AG08396 (cell line): ENCODE measurements at regions not wholly inside any gene's neighbourhood (a gene's known extent, or its start where the extent isn't known, plus 50 kb on each side); places are given as distances from the start of the nearest gene placed in this dataset.
"Not testable (repeated sequence)": the region's sequence is repeated elsewhere in the genome, so short reads cannot be mapped to it uniquely, and the experiment has no call there.

Source experiments
- DNase-seq: peaks from one replicate; pipeline ENCODE4 v3.0.0; 2012; ENCODE audit warnings: low spot score, mixed read lengths

DNA sequence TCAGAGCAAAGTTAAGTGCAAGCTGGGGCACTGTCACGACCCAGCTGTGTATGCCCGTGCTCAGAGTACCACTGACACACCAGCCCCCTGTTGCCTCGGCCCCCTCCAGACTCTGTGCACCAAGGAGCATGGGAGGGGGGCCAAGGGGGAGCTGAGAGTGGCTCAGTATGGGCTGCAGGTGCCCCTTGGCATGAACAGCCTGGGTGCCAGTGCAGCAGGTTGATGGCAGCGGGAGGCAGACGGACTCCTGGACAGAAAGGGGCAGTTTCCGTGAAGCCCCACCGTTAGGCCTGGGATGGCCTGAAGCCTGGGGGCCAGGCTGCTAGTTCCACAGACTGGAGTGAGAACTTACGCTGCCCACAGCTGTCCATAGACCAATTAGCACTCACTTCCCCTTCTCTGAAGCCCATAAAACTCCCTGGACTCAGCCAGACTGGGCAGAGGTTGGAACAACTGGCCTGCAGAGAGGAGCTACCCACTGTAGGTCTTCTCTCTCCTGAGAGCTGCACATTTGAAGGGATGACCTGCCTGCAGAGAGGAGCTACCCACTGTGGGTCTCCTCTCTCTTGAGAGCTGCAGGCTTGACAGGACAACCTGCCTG lies 182.8 kb downstream of the DEPDC1B start:
- DNase-seq, result no peak

GRCh38 chr5:60516688-60517087 lies 183.3 kb downstream of the DEPDC1B start:
- no peak for DNase-seq

DNA sequence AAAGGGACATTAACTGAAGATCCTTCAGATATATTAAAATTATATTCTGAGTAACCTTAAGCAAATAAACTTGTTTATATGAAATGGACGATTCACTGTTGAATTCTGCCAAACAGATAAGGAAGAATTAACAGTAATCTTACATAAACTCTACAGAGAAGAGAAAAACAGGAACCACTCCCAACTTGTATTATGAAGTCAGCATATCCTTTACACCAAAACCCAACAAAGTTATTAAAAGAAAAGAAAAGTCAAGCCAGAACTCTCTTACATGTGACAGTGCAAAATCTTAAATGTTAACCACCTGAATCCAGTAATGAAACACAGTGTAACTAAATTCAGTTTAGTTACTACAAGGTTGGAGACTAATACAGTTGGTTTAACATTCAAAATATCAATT lies 185.8 kb downstream of the DEPDC1B start:
- DNase-seq, result no peak

- DNase-seq, result no peak
Observed at GRCh38 chr5:60512117-60512516, 187.8 kb downstream of the DEPDC1B start.

GRCh38 chr5:60510663-60511062 lies 189.3 kb downstream of the DEPDC1B start:
- DNase-seq, result no peak

- DNase-seq, result no peak
Observed at GRCh38 chr5:60510049-60510448, 189.9 kb downstream of the DEPDC1B start.

- DNase-seq, result no peak
Observed at GRCh38 chr5:60509519-60509918, 190.4 kb downstream of the DEPDC1B start.

- no peak for DNase-seq
Observed at GRCh38 chr5:60507687-60508086, 192.3 kb downstream of the DEPDC1B start.

GRCh38 chr5:60505373-60506171 lies 194.4 kb downstream of the DEPDC1B start:
- no peak for DNase-seq

- no peak for DNase-seq
Observed at GRCh38 chr5:60504342-60504741, 195.6 kb downstream of the DEPDC1B start.

DNA sequence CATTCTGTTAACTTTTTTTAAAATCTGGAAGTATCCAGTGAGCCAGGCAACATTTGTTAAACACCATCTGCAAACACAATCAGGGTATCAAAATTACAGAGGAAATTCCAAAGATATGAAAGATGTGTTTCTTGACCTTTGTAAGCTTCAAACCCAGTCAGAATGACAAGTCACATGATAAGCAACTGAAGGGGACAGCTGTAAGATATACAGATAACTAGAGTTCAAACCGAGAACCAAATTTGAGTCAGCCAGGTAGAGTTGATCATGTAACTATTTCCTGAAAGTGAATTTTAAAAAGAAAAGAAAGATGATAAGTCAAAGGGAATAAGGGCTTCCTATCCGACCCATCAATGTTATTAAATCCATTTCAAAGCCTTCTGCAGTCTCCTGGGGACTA lies 196.2 kb downstream of the DEPDC1B start:
- DNase-seq, result no peak

DNA sequence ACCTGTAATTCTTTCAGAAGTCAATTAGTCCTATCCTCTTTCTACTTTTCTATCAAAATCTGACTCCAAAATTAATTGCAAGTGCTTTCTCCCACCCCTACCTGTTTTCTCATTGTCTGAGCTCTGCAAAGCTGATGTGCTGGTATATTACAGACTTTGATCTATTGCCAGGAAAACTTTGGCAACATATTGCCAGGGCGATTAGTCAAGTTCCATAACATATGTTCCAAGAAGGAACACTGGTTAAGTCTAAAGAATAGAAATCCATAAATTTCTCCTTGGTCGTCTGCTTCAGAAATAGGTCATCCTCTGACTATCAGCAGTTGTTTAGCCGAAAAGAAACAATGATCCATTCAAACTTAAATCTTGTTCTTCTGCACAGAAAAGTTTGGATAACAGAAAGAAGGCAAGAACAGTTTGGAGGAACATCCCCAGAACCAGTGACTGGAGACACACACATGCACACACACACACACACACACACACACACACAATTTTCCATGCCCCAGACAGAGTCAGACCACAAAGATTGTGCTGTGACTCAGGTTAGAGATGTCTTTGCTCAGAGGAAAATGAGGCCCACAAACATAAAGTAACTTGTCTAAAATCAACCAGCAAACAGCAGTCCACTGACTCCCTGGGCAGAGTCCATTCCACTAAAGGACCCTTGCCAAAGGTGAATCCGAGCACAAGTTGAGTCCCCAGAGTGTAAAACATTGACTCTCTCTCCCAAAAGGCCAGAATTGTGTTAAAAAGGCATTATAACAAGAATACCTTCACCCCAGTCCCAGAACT lies 202.1 kb downstream of the DEPDC1B start:
- DNase-seq, result no peak

- no peak for DNase-seq
Observed at GRCh38 chr5:60495644-60496520, 204.1 kb downstream of the DEPDC1B start.

DNA sequence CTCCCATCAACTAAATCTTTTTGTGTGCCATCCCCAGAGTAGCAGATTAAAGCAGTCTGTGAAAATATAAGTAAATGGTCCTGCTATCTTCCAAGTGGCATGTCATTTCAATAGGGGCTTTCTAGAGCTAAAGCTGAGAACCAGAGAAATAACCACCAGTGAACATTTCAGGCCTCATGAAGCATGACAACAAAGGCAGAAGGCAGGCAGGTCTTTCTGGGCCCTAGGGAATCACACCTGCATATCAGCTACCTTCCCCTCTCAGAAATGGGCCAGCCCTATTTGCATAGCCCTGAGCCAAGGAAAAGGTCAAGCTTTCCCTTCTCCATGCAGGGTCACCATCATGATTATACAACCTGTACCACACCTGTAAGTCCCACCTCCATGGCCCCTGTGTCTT lies 205.3 kb downstream of the DEPDC1B start:
- DNase-seq, result no peak

GRCh38 chr5:60494144-60494543 lies 205.8 kb downstream of the DEPDC1B start:
- DNase-seq, result no peak

- no peak for DNase-seq
Observed at GRCh38 chr5:60493372-60493771, 206.6 kb downstream of the DEPDC1B start.

DNA sequence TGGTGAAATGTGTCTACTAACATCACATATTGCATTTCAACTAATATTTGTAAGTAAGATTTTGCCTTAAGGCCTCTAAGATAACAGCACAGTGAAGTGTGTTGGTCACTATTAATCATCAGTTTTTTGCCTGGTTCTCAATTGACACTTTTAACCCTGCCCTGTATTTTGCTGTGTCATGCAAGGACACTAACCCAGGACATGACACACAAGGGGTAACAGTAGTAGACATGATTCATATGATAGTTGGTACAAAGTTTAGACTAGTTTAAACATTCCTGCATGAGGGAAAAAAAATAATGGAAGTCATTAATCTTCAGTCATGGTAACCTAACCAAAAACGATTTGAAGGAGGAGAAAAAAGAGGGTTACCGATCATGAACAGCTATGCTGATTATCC lies 207.0 kb downstream of the DEPDC1B start:
- no peak for DNase-seq

DNA sequence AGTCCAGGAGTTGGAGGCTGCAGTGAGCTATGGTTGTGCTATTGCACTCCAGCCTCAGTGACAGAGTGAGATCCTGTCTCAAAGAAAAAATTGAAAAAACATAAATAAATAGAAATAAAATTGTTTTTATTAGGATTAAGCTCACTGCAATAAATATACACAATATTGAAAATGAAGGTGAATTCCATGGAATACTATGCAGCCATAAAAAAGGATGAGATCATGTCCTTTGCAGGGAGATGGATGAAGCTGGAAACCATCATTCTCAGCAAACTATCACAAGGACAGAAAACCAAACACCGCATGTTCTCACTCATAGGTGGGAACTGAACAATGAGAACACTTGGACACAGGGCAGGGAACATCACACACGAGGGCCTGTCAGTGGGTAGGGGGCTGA lies 207.6 kb downstream of the DEPDC1B start:
- not testable (repeated sequence) for DNase-seq

DNA sequence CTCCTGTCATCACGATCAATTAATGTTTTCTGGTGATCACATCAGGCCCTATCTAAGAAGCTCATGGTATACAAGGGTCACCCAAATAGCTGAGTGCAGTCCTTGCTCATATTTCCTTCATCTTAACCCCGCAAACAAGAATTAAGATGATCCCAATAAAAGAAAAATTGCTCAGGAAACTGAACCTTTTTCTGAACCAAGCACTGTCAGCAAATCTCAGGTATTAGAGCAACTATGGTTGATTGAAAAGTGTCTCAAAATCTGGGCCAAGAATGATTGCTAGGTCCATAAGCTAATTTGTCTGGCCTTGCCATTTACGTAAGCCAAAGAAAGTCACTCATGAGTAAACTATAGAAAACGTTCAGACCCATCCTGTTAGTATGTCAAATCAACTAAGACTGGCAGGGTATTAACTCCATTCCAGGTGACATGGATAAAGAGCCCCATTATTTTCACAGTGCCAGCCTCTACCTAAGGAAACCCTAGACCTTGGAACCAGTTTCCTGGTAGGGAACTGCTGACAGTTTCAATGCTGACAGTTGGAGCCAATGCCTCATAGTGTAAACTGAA lies 209.3 kb downstream of the DEPDC1B start:
- no peak for DNase-seq

GRCh38 chr5:60489856-60490255 lies 210.1 kb downstream of the DEPDC1B start:
- no peak for DNase-seq

DNA sequence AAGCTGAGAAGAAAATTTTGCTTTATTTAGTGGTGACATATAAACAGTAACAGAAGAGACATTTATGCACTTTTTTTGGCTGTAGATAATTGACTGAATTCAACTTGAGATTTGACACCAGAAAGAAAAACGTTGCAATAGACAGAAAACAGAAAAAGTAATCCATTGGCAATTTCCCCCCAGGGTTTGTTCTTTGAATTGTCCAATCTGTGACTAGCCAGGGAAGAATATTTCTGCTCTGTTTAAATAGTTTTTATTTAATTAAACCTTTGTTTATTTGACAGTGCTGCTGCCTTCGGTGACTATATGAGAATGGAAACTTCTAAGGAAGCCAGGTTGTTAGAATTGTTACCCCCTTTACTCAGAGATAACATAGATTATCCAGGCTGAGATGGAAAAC lies 210.6 kb downstream of the DEPDC1B start:
- DNase-seq, result no peak
